OCI-LY7 (cell line): ENCODE measurements at regions not wholly inside any gene's neighbourhood (a gene's known extent, or its start where the extent isn't known, plus 50 kb on each side); places are given as distances from the start of the nearest gene placed in this dataset.

Experiments used
- BruUV-seq: library from RNA; stranded (reverse); fragments of 400-500 nt; replicated peaks from 2 replicates; lab custom pipeline; 2021; lab: Mats Ljungman, UMichigan
- CTCF ChIA-PET: fragments of 300-600 bp; sonication (Branson Sonifier 250); formaldehyde crosslinking; loops from one replicate; lab custom pipeline; 2022; ENCODE audit warnings: antibody characterized with exemption; ENCODE audit not compliant: unreplicated experiment; lab: Charles Lee
- POLR2A ChIA-PET: fragments of 300-600 bp; sonication (Branson Sonifier 250); formaldehyde crosslinking; loops from one replicate; lab custom pipeline; 2022; ENCODE audit warnings: antibody characterized with exemption; lab: Charles Lee
- DNase-seq: peaks from one replicate; pipeline ENCODE4 v3.0.0-alpha.2; 2015; ENCODE audit warnings: low spot score
- H2AFZ ChIP-seq: fragments of 200-600 bp; sonication (generic), shearing (Covaris generic); 2 replicates; pipeline ENCODE4 v1.6.1; 2014; ENCODE audit warnings: mild to moderate bottlenecking, antibody characterized with exemption, low read length, moderate library complexity
- H3K27ac ChIP-seq: fragments of 200-600 bp; sonication (generic); 2 replicates; pipeline ENCODE4 v1.5.1; 2014; ENCODE audit warnings: mixed run types, low read depth, mild to moderate bottlenecking, moderate library complexity, low read length, inconsistent platforms; ENCODE audit not compliant: poor library complexity, severe bottlenecking
- H3K36me3 ChIP-seq: fragments of 200-600 bp; sonication (generic); 2 replicates; pipeline ENCODE4 v1.6.1; 2014; ENCODE audit warnings: mild to moderate bottlenecking, antibody characterized with exemption, low read length, moderate library complexity, mixed read lengths; ENCODE audit not compliant: insufficient read depth
- H3K4me1 ChIP-seq: fragments of 200-600 bp; sonication (generic); 2 replicates; pipeline ENCODE4 v1.5.1; 2014; ENCODE audit warnings: mild to moderate bottlenecking, low read length; ENCODE audit not compliant: insufficient read depth, poor library complexity, severe bottlenecking
- H3K4me2 ChIP-seq: fragments of 200-600 bp; sonication (generic); 2 replicates; pipeline ENCODE4 v1.6.1; 2014; ENCODE audit warnings: mild to moderate bottlenecking, low read length
- H3K4me3 ChIP-seq: fragments of 200-600 bp; sonication (generic); 2 replicates; pipeline ENCODE4 v1.5.1; 2014; ENCODE audit warnings: mild to moderate bottlenecking, low read depth, low read length; ENCODE audit not compliant: poor library complexity, severe bottlenecking
- H3K79me2 ChIP-seq: fragments of 200-600 bp; sonication (generic); 2 replicates; pipeline ENCODE4 v1.6.1; 2016; ENCODE audit warnings: low read depth, mild to moderate bottlenecking, low read length, moderate library complexity, mixed read lengths; ENCODE audit not compliant: insufficient read depth
- H3K9me2 ChIP-seq: fragments of 200-600 bp; sonication (generic); 2 replicates; pipeline ENCODE4 v1.6.1; 2016; ENCODE audit warnings: mild to moderate bottlenecking, low read length, mixed read lengths; ENCODE audit not compliant: insufficient read depth
- H3K9me3 ChIP-seq: fragments of 200-600 bp; sonication (generic); 2 replicates; pipeline ENCODE4 v1.6.1; 2014; ENCODE audit warnings: mild to moderate bottlenecking, mixed run types, low read length, mixed read lengths
- H4K20me1 ChIP-seq: fragments of 200-600 bp; sonication (generic); 2 replicates; pipeline ENCODE4 v1.6.1; 2014; ENCODE audit warnings: mild to moderate bottlenecking, antibody characterized with exemption, low read length, moderate library complexity, mixed read lengths; ENCODE audit not compliant: insufficient read depth
- EZH2phosphoT487 ChIP-seq: fragments of 200-600 bp; sonication (generic); IDR thresholded peaks from 2 replicates; pipeline ENCODE4 v1.6.1; 2018; ENCODE audit warnings: low read depth, borderline replicate concordance, mild to moderate bottlenecking, mixed run types, antibody characterized with exemption, low read length, moderate library complexity, mixed read lengths
- intact Hi-C: fragments of 100-400 bp; cut with micrococcal nuclease; formaldehyde crosslinking; loops from one replicate; pipeline ENCODE4 v1.10.0; 2022; ENCODE audit not compliant: unreplicated experiment
- TF ChIP-seq, protein P1 (sequence below): fragments of 200-600 bp; sonication (generic); conservative IDR thresholded peaks from 2 replicates; pipeline ENCODE4 v1.5.1; 2014; ENCODE audit warnings: mild to moderate bottlenecking, antibody characterized with exemption, low read length, moderate library complexity, mixed read lengths

DNA sequence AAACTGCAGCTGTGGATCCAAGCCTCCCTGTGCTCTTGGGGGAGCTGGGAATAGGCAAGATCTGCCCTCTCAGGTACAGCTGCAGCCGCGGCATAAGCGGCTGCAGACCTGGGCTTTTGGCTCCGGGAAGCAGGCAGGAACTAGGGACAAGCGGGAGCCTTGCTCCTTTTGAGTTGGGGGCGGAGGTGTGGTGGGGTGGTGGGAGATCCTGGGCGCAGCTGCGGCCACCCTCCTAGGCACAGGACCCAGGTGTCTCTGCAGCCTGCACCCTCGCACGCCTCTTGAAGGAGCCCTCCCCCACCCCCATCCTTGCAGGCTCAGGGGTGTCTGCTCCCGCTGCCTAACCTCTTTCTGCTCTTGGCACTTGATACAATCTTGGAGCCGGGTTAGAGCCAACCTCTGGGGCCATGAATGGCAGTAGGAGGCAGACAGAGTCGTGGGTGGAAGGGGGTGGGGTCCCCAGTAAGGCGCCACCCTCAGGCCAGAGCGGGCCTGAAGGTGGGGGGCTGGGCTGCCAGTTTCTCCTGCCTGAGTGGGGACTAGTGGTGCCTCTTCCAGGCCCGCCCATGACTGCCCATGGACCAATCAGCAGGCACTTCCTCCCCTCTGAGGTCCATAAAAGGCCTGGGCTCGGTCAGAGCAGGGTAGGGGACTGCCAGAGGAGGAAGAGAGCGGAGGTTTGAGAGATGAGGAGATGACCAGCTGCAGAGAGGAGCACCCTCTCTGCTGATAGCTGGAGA lies 267.6 kb upstream of the TNC start:
- CTCF ChIA-PET: no interaction called here
- no peaks in the 10 kb centered on the region for H3K9me3 ChIP-seq
- POLR2A ChIA-PET: interaction anchor here (0.7 kb wide), 1 partner anchor 1076 kb away, joined by 4 read pairs; no protein-coding TSS in a partner anchor
- H3K79me2 ChIP-seq: no peaks in the 10 kb centered on the region
- no peak for DNase-seq
- no peaks in the 10 kb centered on the region for H3K36me3 ChIP-seq
- no peak for TF ChIP-seq EZH2phosphoT487
- TF ChIP-seq, protein P1, sequence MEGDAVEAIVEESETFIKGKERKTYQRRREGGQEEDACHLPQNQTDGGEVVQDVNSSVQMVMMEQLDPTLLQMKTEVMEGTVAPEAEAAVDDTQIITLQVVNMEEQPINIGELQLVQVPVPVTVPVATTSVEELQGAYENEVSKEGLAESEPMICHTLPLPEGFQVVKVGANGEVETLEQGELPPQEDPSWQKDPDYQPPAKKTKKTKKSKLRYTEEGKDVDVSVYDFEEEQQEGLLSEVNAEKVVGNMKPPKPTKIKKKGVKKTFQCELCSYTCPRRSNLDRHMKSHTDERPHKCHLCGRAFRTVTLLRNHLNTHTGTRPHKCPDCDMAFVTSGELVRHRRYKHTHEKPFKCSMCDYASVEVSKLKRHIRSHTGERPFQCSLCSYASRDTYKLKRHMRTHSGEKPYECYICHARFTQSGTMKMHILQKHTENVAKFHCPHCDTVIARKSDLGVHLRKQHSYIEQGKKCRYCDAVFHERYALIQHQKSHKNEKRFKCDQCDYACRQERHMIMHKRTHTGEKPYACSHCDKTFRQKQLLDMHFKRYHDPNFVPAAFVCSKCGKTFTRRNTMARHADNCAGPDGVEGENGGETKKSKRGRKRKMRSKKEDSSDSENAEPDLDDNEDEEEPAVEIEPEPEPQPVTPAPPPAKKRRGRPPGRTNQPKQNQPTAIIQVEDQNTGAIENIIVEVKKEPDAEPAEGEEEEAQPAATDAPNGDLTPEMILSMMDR: no peak
- no peaks in the 10 kb centered on the region for H3K9me2 ChIP-seq
- intact Hi-C loops: no loop called here
- no peaks in the 10 kb centered on the region for H4K20me1 ChIP-seq
- H3K27ac ChIP-seq: no peak overlapping the region
- no peak overlapping the region for H2AFZ ChIP-seq
- BruUV-seq: no TSS peak
- no peak overlapping the region for H3K4me3 ChIP-seq
- no peak overlapping the region for H3K4me2 ChIP-seq
- no peaks in the 10 kb centered on the region for H3K4me1 ChIP-seq

DNA sequence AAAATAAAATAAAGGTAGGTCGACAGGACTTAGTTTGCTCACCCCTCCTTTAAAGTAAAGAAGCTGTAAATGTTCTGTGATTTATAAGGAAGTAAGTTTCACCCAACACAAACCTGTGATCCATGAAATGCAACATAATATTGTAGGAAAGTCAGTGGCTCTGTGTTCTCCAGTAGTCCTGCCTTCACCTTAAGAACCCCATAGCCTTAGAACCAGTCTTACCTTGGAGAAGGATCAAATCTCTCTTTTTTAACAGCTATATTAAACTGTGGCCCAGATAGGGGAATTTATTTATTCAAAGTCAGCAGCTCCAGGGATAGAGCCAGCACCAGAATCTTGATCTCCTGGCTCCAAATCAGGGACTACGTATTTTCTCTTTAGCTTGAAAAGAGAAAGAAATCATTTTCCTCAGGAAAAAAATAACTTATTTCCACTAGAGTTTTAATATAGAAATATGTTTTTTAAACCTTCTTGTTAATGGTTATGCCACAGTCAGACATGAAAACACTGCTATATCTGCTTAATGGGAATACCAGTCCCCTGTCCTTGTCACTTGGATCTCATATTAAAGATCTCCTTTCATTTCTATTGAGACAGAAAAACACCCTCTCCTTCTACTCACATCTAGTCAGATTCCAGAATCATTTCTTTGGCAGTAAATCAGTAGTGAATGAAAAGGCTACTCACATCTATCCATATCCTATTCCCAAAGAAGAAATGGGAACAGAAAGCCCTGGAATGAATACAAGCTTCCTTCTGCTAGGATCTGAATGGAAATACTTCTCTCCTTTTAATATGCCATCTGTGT lies 269.2 kb upstream of the TNC start:
- Histone ChIP-seq H3K79me2 (no peaks in the 10 kb centered on the region), H3K4me1 (no peaks in the 10 kb centered on the region), H3K27ac (no peak overlapping the region), H3K36me3 (no peaks in the 10 kb centered on the region), H3K9me2 (no peaks in the 10 kb centered on the region), H3K4me2 (no peak overlapping the region), H4K20me1 (no peaks in the 10 kb centered on the region), H2AFZ (no peak overlapping the region), H3K4me3 (no peak overlapping the region), H3K9me3 (no peaks in the 10 kb centered on the region)
- POLR2A ChIA-PET: no interaction called here
- CTCF ChIA-PET: no interaction called here
- no TSS peak for BruUV-seq
- TF ChIP-seq, protein P1: no peak
- TF ChIP-seq EZH2phosphoT487: no peak
- no peak for DNase-seq
- intact Hi-C loops: no loop called here
